ENCODE measurements at regions not wholly inside any gene's neighbourhood (a gene's known extent, or its start where the extent isn't known, plus 50 kb on each side); places are given as distances from the start of the nearest gene placed in this dataset.

GRCh38 chr21:40901691-40902090, 54.7 kb upstream of the DSCAM start:
- Mint-ChIP-seq H3K4me1 (ENCODE audit: low read depth) (no peaks in the 10 kb centered on the region), H3K27me3 (ENCODE audit: low read depth) (peaks cover 14% of the 10 kb centered on the region), H3K36me3 (ENCODE audit: insufficient read depth in 2 of 2) (peaks cover 1 to 2% of the 10 kb centered on the region in 2 donors), H3K4me3 (no peak overlapping the region), H3K9me3 (peaks cover 3 to 6% of the 10 kb centered on the region in 2 donors), H3K27ac (no peak overlapping the region)
- ATAC-seq (replicated peaks in 1 of 2) (no peak), DNase-seq (no peak)

DNA sequence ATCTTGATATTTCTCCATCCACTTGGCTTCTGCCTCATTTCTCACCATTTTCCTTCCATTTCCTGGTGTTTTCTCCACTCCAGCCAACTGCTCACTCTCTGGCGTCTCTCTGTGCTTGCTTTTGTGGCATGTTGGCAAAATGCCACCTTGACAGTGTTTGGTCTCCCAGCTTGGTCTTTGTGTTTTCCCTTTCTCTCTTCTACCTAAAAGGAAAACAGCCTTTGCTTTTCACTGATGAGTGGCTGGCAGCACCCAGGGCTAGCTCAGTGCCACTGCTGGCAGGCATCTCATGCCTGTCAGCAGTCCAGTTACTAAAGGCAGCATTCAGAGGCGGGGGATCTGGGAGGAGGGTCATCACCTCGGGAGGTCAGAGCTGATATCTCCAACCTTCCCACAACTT, 55.3 kb upstream of the DSCAM start:
- Mint-ChIP-seq H3K27me3 (ENCODE audit: low read depth) (peaks cover 14% of the 10 kb centered on the region), H3K4me1 (ENCODE audit: low read depth) (no peaks in the 10 kb centered on the region), H3K4me3 (no peak overlapping the region), H3K36me3 (ENCODE audit: insufficient read depth in 2 of 2) (peaks cover 0 to 1% of the 10 kb centered on the region in 2 donors), H3K9me3 (peaks cover 0 to 3% of the 10 kb centered on the region in 2 donors), H3K27ac (no peak overlapping the region)
- ATAC-seq (replicated peaks in 1 of 2) (no peak), DNase-seq (no peak)

DNA sequence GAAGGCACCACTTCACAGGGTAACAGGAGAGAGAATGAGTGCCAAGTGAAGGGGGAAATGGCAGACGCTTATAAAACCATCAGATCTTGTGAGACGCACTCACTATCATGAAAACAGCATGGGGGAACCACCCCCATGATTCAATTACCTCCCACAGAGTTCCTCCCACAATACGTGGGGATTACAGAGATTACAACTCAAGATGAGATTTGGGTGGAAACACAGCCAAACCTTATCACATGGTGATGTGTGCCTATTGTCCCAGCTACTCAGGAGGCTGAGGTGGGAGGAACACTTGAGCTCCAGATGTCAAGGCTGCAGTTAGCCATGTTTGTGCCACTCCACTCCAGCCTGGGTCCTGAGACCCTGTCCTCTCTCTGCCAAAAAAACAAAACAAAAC, 56.0 kb upstream of the DSCAM start:
- H3K36me3 Mint-ChIP-seq (ENCODE audit: insufficient read depth in 2 of 2): peaks cover 0 to 1% of the 10 kb centered on the region in 2 donors
- ATAC-seq (replicated peaks in 1 of 2): no peak
- no peaks in the 10 kb centered on the region for H3K4me1 Mint-ChIP-seq (ENCODE audit: low read depth)
- no peak for DNase-seq
- no peak overlapping the region for H3K27ac Mint-ChIP-seq
- H3K4me3 Mint-ChIP-seq: no peak overlapping the region
- H3K27me3 Mint-ChIP-seq (ENCODE audit: low read depth): peaks cover 14% of the 10 kb centered on the region
- peaks cover 0 to 3% of the 10 kb centered on the region in 2 donors for H3K9me3 Mint-ChIP-seq

DNA sequence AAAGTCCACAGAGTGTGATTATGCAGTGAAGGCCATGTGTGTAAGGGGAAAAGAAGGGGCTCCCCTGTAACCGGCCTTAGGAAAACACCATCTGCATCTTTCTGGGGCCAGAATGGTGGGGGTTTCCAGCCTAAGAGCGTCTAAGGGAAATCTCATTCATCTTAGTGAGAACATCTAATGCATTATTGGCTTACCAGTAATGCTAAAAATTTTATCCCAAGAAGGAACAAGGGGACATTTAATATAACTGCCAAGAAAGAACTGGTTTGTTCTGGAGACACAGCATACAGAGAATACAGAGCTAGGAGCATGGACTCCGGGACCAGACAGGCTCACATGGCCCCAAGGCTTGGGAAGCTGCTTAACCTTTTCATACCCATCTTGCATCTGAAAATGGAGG, 58.3 kb upstream of the DSCAM start:
- H3K27ac Mint-ChIP-seq: no peak overlapping the region
- ATAC-seq (replicated peaks in 1 of 2): no peak
- H3K4me1 Mint-ChIP-seq (ENCODE audit: low read depth): no peaks in the 10 kb centered on the region
- H3K9me3 Mint-ChIP-seq: peaks cover 0 to 1% of the 10 kb centered on the region in 2 donors
- no peak overlapping the region for H3K4me3 Mint-ChIP-seq
- no peaks in the 10 kb centered on the region for H3K36me3 Mint-ChIP-seq (ENCODE audit: insufficient read depth in 2 of 2)
- no peak for DNase-seq
- H3K27me3 Mint-ChIP-seq (ENCODE audit: low read depth): peaks cover 9% of the 10 kb centered on the region

DNA sequence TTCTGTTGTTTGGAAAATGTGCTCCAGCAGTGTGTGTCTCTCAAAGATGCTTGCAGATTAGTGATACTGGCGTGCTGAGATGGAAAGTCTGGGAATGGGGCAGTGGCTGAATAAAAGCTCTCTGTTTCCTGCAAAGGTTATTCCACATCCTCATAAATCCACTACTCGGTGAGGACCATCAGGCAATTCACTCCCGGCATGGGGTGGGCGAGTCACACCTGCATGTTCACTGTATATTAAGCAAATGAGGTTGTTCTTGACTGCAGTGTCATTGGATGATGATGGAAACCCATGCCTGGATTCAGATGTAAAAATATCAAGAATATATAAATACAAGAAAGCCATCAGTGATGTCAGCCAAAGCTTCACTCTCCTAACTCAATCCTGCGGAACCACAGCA, 65.4 kb upstream of the DSCAM start:
- no peak overlapping the region for H3K4me3 Mint-ChIP-seq
- ATAC-seq (replicated peaks in 1 of 2): no peak
- H3K27ac Mint-ChIP-seq: no peak overlapping the region
- no peaks in the 10 kb centered on the region for H3K27me3 Mint-ChIP-seq (ENCODE audit: low read depth)
- H3K36me3 Mint-ChIP-seq (ENCODE audit: insufficient read depth in 2 of 2): peaks cover 3% of the 10 kb centered on the region in 2 donors
- DNase-seq: no peak
- H3K9me3 Mint-ChIP-seq: peaks cover 4 to 8% of the 10 kb centered on the region in 2 donors
- no peaks in the 10 kb centered on the region for H3K4me1 Mint-ChIP-seq (ENCODE audit: low read depth)

- Mint-ChIP-seq H3K27ac (no peak overlapping the region), H3K4me3 (no peak overlapping the region)
- no peak for ATAC-seq (replicated peaks in 1 of 2)
Measured at GRCh38 chr21:40915114-40915513, 68.2 kb upstream of the DSCAM start.

GRCh38 chr21:40923407-40923806, 76.4 kb upstream of the DSCAM start:
- no peak for ATAC-seq (replicated peaks in 1 of 2)

More at GRCh38 chr21:40915114-40915513, 68.2 kb upstream of the DSCAM start:
- H3K36me3 Mint-ChIP-seq (ENCODE audit: insufficient read depth in 2 of 2): peaks cover 3% of the 10 kb centered on the region in 2 donors
- H3K9me3 Mint-ChIP-seq: peaks cover 4 to 8% of the 10 kb centered on the region in 2 donors
- no peak for DNase-seq
- no peaks in the 10 kb centered on the region for H3K4me1 Mint-ChIP-seq (ENCODE audit: low read depth)
- H3K27me3 Mint-ChIP-seq (ENCODE audit: low read depth): no peaks in the 10 kb centered on the region

DNA sequence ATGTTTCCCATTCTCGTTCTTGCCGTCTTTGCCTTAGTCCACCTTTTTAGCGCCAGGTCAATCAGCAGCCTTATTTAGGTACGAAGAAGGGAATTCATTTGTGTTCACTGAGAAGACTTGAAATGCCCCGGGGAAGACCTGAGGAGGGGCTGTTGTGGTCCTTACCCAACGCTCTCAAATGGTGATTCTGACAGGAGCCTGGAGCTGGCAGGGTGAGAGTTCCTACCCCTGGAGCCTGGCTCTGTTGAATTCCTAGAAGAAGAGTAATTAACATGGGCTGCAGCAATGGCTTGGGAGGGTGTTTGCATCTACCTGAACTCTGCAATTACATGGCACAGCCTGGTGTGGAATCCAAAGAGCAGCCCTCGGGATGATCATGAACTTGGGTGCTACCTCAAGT, 76.9 kb upstream of the DSCAM start:
- no peak overlapping the region for H3K27ac Mint-ChIP-seq
- H3K4me1 Mint-ChIP-seq (ENCODE audit: low read depth): no peaks in the 10 kb centered on the region
- H3K4me3 Mint-ChIP-seq: no peak overlapping the region
- no peaks in the 10 kb centered on the region for H3K27me3 Mint-ChIP-seq (ENCODE audit: low read depth)
- ATAC-seq (replicated peaks in 1 of 2) (no peak), DNase-seq (no peak)
- peaks cover 0 to 1% of the 10 kb centered on the region in 2 donors for H3K36me3 Mint-ChIP-seq (ENCODE audit: insufficient read depth in 2 of 2)
- peaks cover 1 to 7% of the 10 kb centered on the region in 2 donors for H3K9me3 Mint-ChIP-seq

More at GRCh38 chr21:40923407-40923806, 76.4 kb upstream of the DSCAM start:
- no peaks in the 10 kb centered on the region for H3K4me1 Mint-ChIP-seq (ENCODE audit: low read depth)
- H3K4me3 Mint-ChIP-seq: no peak overlapping the region
- H3K27ac Mint-ChIP-seq: no peak overlapping the region
- H3K9me3 Mint-ChIP-seq: peaks cover 1 to 6% of the 10 kb centered on the region in 2 donors
- H3K36me3 Mint-ChIP-seq (ENCODE audit: insufficient read depth in 2 of 2): peaks cover 0 to 1% of the 10 kb centered on the region in 2 donors
- DNase-seq: no peak
- H3K27me3 Mint-ChIP-seq (ENCODE audit: low read depth): no peaks in the 10 kb centered on the region

- DNase-seq (no peak), ATAC-seq (replicated peaks in 1 of 2) (no peak)
- Mint-ChIP-seq H3K4me3 (no peak overlapping the region), H3K36me3 (ENCODE audit: insufficient read depth in 2 of 2) (peaks cover 0 to 1% of the 10 kb centered on the region in 2 donors), H3K4me1 (ENCODE audit: low read depth) (no peaks in the 10 kb centered on the region), H3K27me3 (ENCODE audit: low read depth) (no peaks in the 10 kb centered on the region), H3K9me3 (peaks cover 3 to 10% of the 10 kb centered on the region in 2 donors), H3K27ac (no peak overlapping the region)
Measured at GRCh38 chr21:40924641-40925040, 77.7 kb upstream of the DSCAM start.

DNA sequence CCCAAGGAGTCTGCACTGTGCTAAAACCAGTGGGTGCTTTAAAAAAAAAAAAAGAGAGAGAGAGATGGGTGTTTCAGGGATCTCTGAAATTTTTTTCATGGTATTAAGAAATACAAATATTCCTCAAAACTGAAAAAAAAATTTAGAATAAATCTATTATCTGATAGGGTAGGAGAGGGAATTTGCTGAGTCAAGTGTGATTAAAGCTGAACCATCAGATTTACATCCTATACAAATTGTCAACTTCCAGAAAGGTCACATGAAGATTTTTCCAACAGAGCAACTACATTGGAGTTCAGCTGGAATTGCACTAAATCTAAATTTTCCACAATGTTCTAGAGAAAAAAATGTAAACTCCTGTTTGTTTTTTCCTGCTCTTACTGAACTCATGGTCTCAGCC, 79.3 kb upstream of the DSCAM start:
- no peak overlapping the region for H3K4me3 Mint-ChIP-seq
- H3K27me3 Mint-ChIP-seq (ENCODE audit: low read depth): no peaks in the 10 kb centered on the region
- H3K9me3 Mint-ChIP-seq: peaks cover 7 to 17% of the 10 kb centered on the region in 2 donors
- DNase-seq (no peak), ATAC-seq (replicated peaks in 1 of 2) (no peak)
- no peaks in the 10 kb centered on the region for H3K4me1 Mint-ChIP-seq (ENCODE audit: low read depth)
- peaks cover 3 to 5% of the 10 kb centered on the region in 2 donors for H3K36me3 Mint-ChIP-seq (ENCODE audit: insufficient read depth in 2 of 2)
- H3K27ac Mint-ChIP-seq: no peak overlapping the region

- no peak overlapping the region for H3K27ac Mint-ChIP-seq
- no peaks in the 10 kb centered on the region for H3K27me3 Mint-ChIP-seq (ENCODE audit: low read depth)
- H3K4me3 Mint-ChIP-seq: no peak overlapping the region
- no peaks in the 10 kb centered on the region for H3K4me1 Mint-ChIP-seq (ENCODE audit: low read depth)
- H3K36me3 Mint-ChIP-seq (ENCODE audit: insufficient read depth in 2 of 2): peaks cover 3 to 5% of the 10 kb centered on the region in 2 donors
- no peak for DNase-seq
- peaks cover 7 to 21% of the 10 kb centered on the region in 2 donors for H3K9me3 Mint-ChIP-seq
- ATAC-seq (replicated peaks in 1 of 2): no peak
Measured at GRCh38 chr21:40929833-40930232, 82.9 kb upstream of the DSCAM start.

GRCh38 chr21:40931197-40931596, 84.2 kb upstream of the DSCAM start:
- no peaks in the 10 kb centered on the region for H3K4me1 Mint-ChIP-seq (ENCODE audit: low read depth)
- DNase-seq: no peak
- H3K4me3 Mint-ChIP-seq: no peak overlapping the region
- H3K27ac Mint-ChIP-seq: no peak overlapping the region
- H3K36me3 Mint-ChIP-seq (ENCODE audit: insufficient read depth in 2 of 2): peaks cover 3 to 5% of the 10 kb centered on the region in 2 donors
- H3K9me3 Mint-ChIP-seq: peaks cover 7 to 21% of the 10 kb centered on the region in 2 donors
- ATAC-seq (replicated peaks in 1 of 2): no peak
- no peaks in the 10 kb centered on the region for H3K27me3 Mint-ChIP-seq (ENCODE audit: low read depth)

DNA sequence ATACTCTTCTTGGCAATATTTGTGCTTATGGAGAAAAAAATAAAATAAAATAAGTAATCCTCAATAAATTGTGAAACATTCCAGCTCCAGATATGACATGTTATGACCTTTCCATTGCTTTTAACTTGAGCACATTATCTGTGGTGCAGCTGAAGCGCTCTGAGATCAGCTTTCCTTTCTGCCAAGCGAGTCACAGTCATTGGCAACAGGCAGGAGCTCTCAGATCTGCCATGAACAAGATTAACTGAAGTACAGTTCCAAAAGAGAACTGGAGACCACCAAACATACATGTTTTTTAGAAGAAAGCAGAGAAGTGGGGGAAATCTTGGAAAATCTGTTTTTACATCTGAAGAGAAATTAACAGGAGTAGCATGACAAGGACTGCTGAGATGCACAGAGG, 89.2 kb upstream of the DSCAM start:
- Mint-ChIP-seq H3K27me3 (ENCODE audit: low read depth) (peaks cover 8% of the 10 kb centered on the region), H3K4me1 (ENCODE audit: low read depth) (no peaks in the 10 kb centered on the region)
- no peak for ATAC-seq (replicated peaks in 1 of 2)

GRCh38 chr21:40936771-40937261, 89.9 kb upstream of the DSCAM start:
- H3K4me1 Mint-ChIP-seq (ENCODE audit: low read depth): no peaks in the 10 kb centered on the region
- no peak overlapping the region for H3K27ac Mint-ChIP-seq
- peaks cover 8% of the 10 kb centered on the region for H3K27me3 Mint-ChIP-seq (ENCODE audit: low read depth)
- H3K9me3 Mint-ChIP-seq: peaks cover 0 to 4% of the 10 kb centered on the region in 2 donors
- DNase-seq: no peak
- H3K4me3 Mint-ChIP-seq: no peak overlapping the region
- ATAC-seq (replicated peaks in 1 of 2): no peak
- H3K36me3 Mint-ChIP-seq (ENCODE audit: insufficient read depth in 2 of 2): no peaks in the 10 kb centered on the region

More for the DNA sequence above, 89.2 kb upstream of the DSCAM start:
- H3K9me3 Mint-ChIP-seq: peaks cover 0 to 6% of the 10 kb centered on the region in 2 donors
- no peak for DNase-seq
- no peak overlapping the region for H3K27ac Mint-ChIP-seq
- no peak overlapping the region for H3K4me3 Mint-ChIP-seq
- H3K36me3 Mint-ChIP-seq (ENCODE audit: insufficient read depth in 2 of 2): no peaks in the 10 kb centered on the region
